Neural progenitor cell (in vitro differentiated cells): ENCODE measurements at regions not wholly inside any gene's neighbourhood (a gene's known extent, or its start where the extent isn't known, plus 50 kb on each side); places are given as distances from the start of the nearest gene placed in this dataset.

ENCODE experiments used
- CTCF ChIP-seq: fragments of 200-600 bp; sonication (generic); IDR thresholded peaks from 2 replicates; pipeline ENCODE4 v1.5.1; 2017; ENCODE audit warnings: antibody characterized with exemption, mild to moderate bottlenecking
- EZH2 ChIP-seq: fragments of 200-600 bp; sonication (generic); IDR thresholded peaks from 2 replicates; pipeline ENCODE4 v1.6.1; 2017; ENCODE audit warnings: antibody characterized with exemption, mild to moderate bottlenecking, moderate library complexity
- EZH2phosphoT487 ChIP-seq: fragments of 200-600 bp; sonication (generic); IDR thresholded peaks from 2 replicates; pipeline ENCODE4 v1.6.1; 2017; ENCODE audit warnings: antibody characterized with exemption

- no peak for TF ChIP-seq EZH2phosphoT487
- no peak for TF ChIP-seq CTCF
- no peak for TF ChIP-seq EZH2
Measured at GRCh38 chr4:138899999-138900398, 115.6 kb upstream of the NOCT start.
